IMR-90 (cell line): ENCODE measurements at regions not wholly inside any gene's neighbourhood (a gene's known extent, or its start where the extent isn't known, plus 50 kb on each side); places are given as distances from the start of the nearest gene placed in this dataset.

Experiments
- ATAC-seq: fragments of 200-7000 bp; cut with Tn5 transposase; 2 replicates; pipeline ENCODE4 v1.9.1; 2020; ENCODE audit warnings: low read depth, mild to moderate bottlenecking, moderate library complexity
- BruUV-seq: library from RNA; stranded (reverse); fragments of 400-500 nt; replicated peaks from 2 replicates; lab custom pipeline; 2021; lab: Mats Ljungman, UMichigan
- CTCF ChIA-PET: fragments of 300-600 bp; formaldehyde crosslinking; extraction: SDS; loops from one replicate; lab custom pipeline; 2021; ENCODE audit warnings: antibody characterized with exemption; lab: Yijun Ruan, JAX
- POLR2A ChIA-PET: fragments of 300-600 bp; sonication (Branson Sonifier 250); formaldehyde crosslinking; loops from one replicate; lab custom pipeline; 2022; ENCODE audit warnings: antibody characterized with exemption; ENCODE audit not compliant: unreplicated experiment; lab: Charles Lee
- DNase-seq: peaks from one replicate; pipeline ENCODE4 v3.0.0; 2013
- H2AFZ ChIP-seq: replicated peaks from 2 replicates; pipeline ENCODE3; 2013; ENCODE audit warnings: low read length, mild to moderate bottlenecking; ENCODE audit not compliant: poor library complexity
- H2AK5ac ChIP-seq: 2 replicates; pipeline ENCODE4 v1.6.1; 2013; ENCODE audit warnings: low read depth, low read length, inconsistent platforms
- H2AK9ac ChIP-seq: replicated peaks from 2 replicates; pipeline ENCODE3; 2013; ENCODE audit warnings: mild to moderate bottlenecking, low read depth, low read length, moderate library complexity; ENCODE audit not compliant: poor library complexity
- H2BK120ac ChIP-seq: 2 replicates; pipeline ENCODE4 v1.6.1; 2013; ENCODE audit warnings: low read depth, low read length, inconsistent platforms
- H2BK15ac ChIP-seq: 3 replicates; pipeline ENCODE4 v1.6.1; 2013; ENCODE audit warnings: low read depth, low read length, inconsistent platforms
- H2BK20ac ChIP-seq: 2 replicates; pipeline ENCODE4 v1.6.1; 2013; ENCODE audit warnings: low read depth, mild to moderate bottlenecking, inconsistent platforms, low read length, moderate library complexity
- H2BK5ac ChIP-seq: 2 replicates; pipeline ENCODE4 v1.6.1; 2013; ENCODE audit warnings: mild to moderate bottlenecking, low read depth, low read length, inconsistent platforms; ENCODE audit not compliant: poor library complexity, severe bottlenecking
- H3K14ac ChIP-seq: replicated peaks from 2 replicates; pipeline ENCODE4 v1.6.1; 2013; ENCODE audit warnings: low read depth, low read length, inconsistent platforms
- H3K18ac ChIP-seq: 2 replicates; pipeline ENCODE4 v1.6.1; 2013; ENCODE audit warnings: low read depth, low read length, control low read depth
- H3K23ac ChIP-seq: 2 replicates; pipeline ENCODE4 v1.6.1; 2013; ENCODE audit warnings: low read depth, low read length, inconsistent platforms
- H3K27ac ChIP-seq: 2 replicates; pipeline ENCODE4 v1.5.1; 2013; ENCODE audit warnings: mild to moderate bottlenecking, control low read depth, low read length; ENCODE audit not compliant: insufficient read depth
- H3K27me3 ChIP-seq: 2 replicates; pipeline ENCODE4 v1.6.1; 2013; ENCODE audit warnings: low read length; ENCODE audit not compliant: control insufficient read depth, insufficient read depth
- H3K36me3 ChIP-seq: 2 replicates; pipeline ENCODE4 v1.6.1; 2013; ENCODE audit warnings: low read length, mixed read lengths; ENCODE audit not compliant: control insufficient read depth, insufficient read depth
- H3K4ac ChIP-seq: 2 replicates; pipeline ENCODE4 v1.6.1; 2013; ENCODE audit warnings: low read depth, low read length, inconsistent platforms
- H3K4me1 ChIP-seq: 2 replicates; pipeline ENCODE4 v1.6.1; 2013; ENCODE audit warnings: low read length, mixed read lengths; ENCODE audit not compliant: control insufficient read depth, insufficient read depth
- H3K4me2 ChIP-seq: 2 replicates; pipeline ENCODE4 v1.6.1; 2013; ENCODE audit warnings: low read depth, mild to moderate bottlenecking, control low read depth, low read length, moderate library complexity
- H3K4me3 ChIP-seq: 2 replicates; pipeline ENCODE4 v1.5.1; 2013; ENCODE audit warnings: low read depth, mild to moderate bottlenecking, control low read depth, low read length, moderate library complexity; ENCODE audit not compliant: insufficient read depth
- H3K56ac ChIP-seq: 2 replicates; pipeline ENCODE4 v1.6.1; 2013; ENCODE audit warnings: low read length, inconsistent platforms; ENCODE audit not compliant: insufficient read depth; ENCODE audit errors: extremely low read depth
- H3K79me1 ChIP-seq, 2 experiments: 2 replicates each; pipeline ENCODE4 v1.6.1; 2013; ENCODE audit warnings: low read length in 2 of 2, inconsistent platforms in 1 of 2, low read depth in 1 of 2
- H3K9ac ChIP-seq: 2 replicates; pipeline ENCODE4 v1.6.1; 2013; ENCODE audit warnings: low read depth, low read length, control low read depth
- H3K9me1 ChIP-seq: 2 replicates; pipeline ENCODE4 v1.6.1; 2013; ENCODE audit warnings: low read length, inconsistent platforms; ENCODE audit not compliant: insufficient read depth
- H3K9me3 ChIP-seq: 2 replicates; pipeline ENCODE4 v1.6.1; 2013; ENCODE audit warnings: low read length; ENCODE audit not compliant: control insufficient read depth, insufficient read depth
- H4K20me1 ChIP-seq: 2 replicates; pipeline ENCODE4 v1.6.1; 2013; ENCODE audit warnings: low read length, inconsistent platforms; ENCODE audit not compliant: insufficient read depth
- H4K5ac ChIP-seq: 2 replicates; pipeline ENCODE4 v1.6.1; 2013; ENCODE audit warnings: mild to moderate bottlenecking, low read depth, low read length, control low read depth
- H4K8ac ChIP-seq, 2 experiments: 2 replicates each; pipeline ENCODE4 v1.6.1; 2013; ENCODE audit warnings: low read depth in 2 of 2, low read length in 2 of 2, control low read depth in 1 of 2, inconsistent platforms in 1 of 2
- H4K91ac ChIP-seq: 2 replicates; pipeline ENCODE4 v1.6.1; 2013; ENCODE audit warnings: low read depth, low read length, inconsistent platforms; ENCODE audit not compliant: insufficient read depth
- BHLHE40 ChIP-seq: fragments of 150-350 bp; IDR thresholded peaks from 2 replicates; pipeline ENCODE4 v1.6.1; 2016; ENCODE audit warnings: mild to moderate bottlenecking, low read depth, low read length
- CEBPB ChIP-seq: IDR thresholded peaks from 2 replicates; pipeline ENCODE4 v1.6.1; 2012; ENCODE audit warnings: low read depth, low read length, improper control_type of control experiment
- CHD1 ChIP-seq: IDR thresholded peaks from 2 replicates; pipeline ENCODE4 v1.6.1; 2012; ENCODE audit warnings: low read depth, low read length, improper control_type of control experiment
- FOS ChIP-seq: fragments of 150-350 bp; IDR thresholded peaks from 2 replicates; pipeline ENCODE4 v1.6.1; 2016; ENCODE audit warnings: low read depth, low read length
- MAFK ChIP-seq: IDR thresholded peaks from 2 replicates; pipeline ENCODE4 v1.6.1; 2012; ENCODE audit warnings: low read depth, low read length, improper control_type of control experiment
- MAZ ChIP-seq: IDR thresholded peaks from 2 replicates; pipeline ENCODE4 v1.6.1; 2012; ENCODE audit warnings: low read depth, mild to moderate bottlenecking, low read length, improper control_type of control experiment, moderate library complexity, borderline replicate concordance
- MXI1 ChIP-seq: IDR thresholded peaks from 2 replicates; pipeline ENCODE4 v1.6.1; 2012; ENCODE audit warnings: low read depth, mild to moderate bottlenecking, low read length, moderate library complexity, borderline replicate concordance
- NFE2L2 ChIP-seq: fragments of 150-350 bp; IDR thresholded peaks from 2 replicates; pipeline ENCODE4 v1.6.1; 2016; ENCODE audit warnings: low read depth, mild to moderate bottlenecking, low read length
- POLR2A ChIP-seq: IDR thresholded peaks from 2 replicates; pipeline ENCODE4 v1.6.1; 2012; ENCODE audit warnings: mild to moderate bottlenecking, low read depth, low read length
- RFX5 ChIP-seq: IDR thresholded peaks from 2 replicates; pipeline ENCODE4 v1.8.0; 2012; ENCODE audit warnings: low read depth, mild to moderate bottlenecking, low read length, moderate library complexity
- SMC3 ChIP-seq: fragments of 150-350 bp; IDR thresholded peaks from 2 replicates; pipeline ENCODE4 v1.6.1; 2016; ENCODE audit warnings: low read depth, mild to moderate bottlenecking, antibody characterized with exemption, low read length, moderate library complexity
- WGBS, 2 experiments: methylation state at CpG; one replicate each; pipeline versions ENCODE4 v1.1.5 to v1.1.7; 2013; ENCODE audit warnings: missing lambda C conversion rate in 2 of 2; ENCODE audit not compliant: insufficient read length in 1 of 2; ENCODE audit errors: extremely low coverage in 2 of 2; 5-methylcytosine and 5-hydroxymethylcytosine counted together
- dilution Hi-C: fragments of 300-500 bp; cut with HindIII; formaldehyde crosslinking; loops from one replicate; pipeline ENCODE4 v1.14.3; 2018; ENCODE audit warnings: low sequenced_read_pairs; ENCODE audit not compliant: unreplicated experiment
- in situ Hi-C: fragments of 300-500 bp; cut with MboI; formaldehyde crosslinking; loops from 3 replicates; pipeline ENCODE4 v1.14.3; 2019; ENCODE audit warnings: low sequenced_read_pairs, inconsistent platforms, mixed read lengths
- intact Hi-C: fragments of 100-400 bp; cut with micrococcal nuclease; formaldehyde crosslinking; loops from 2 replicates; pipeline ENCODE4 v1.10.0; 2022
- TF ChIP-seq, protein P1 (sequence below): fragments of 150-350 bp; IDR thresholded peaks from 2 replicates; pipeline ENCODE4 v1.6.1; 2016; ENCODE audit warnings: low read depth, mild to moderate bottlenecking, low read length, moderate library complexity, borderline replicate concordance
- TF ChIP-seq, protein P2 (sequence below): conservative IDR thresholded peaks from 2 replicates; pipeline ENCODE4 v1.5.1; 2012; ENCODE audit warnings: mild to moderate bottlenecking, low read depth, low read length, improper control_type of control experiment

GRCh38 chr2:33706410-33706809 is 107.3 kb upstream of the FAM98A start:
- dilution Hi-C loops, result no loop called here

More at GRCh38 chr2:33706410-33706809, 107.3 kb upstream of the FAM98A start:
- H3K4me3 ChIP-seq, result no peak overlapping the region
- H3K4ac ChIP-seq, result no peak overlapping the region
- H4K8ac ChIP-seq, result no peak overlapping the region
- H2BK15ac ChIP-seq, result no peak overlapping the region
- no peak for DNase-seq
- H3K23ac ChIP-seq, result no peak overlapping the region
- POLR2A ChIA-PET, result no interaction called here
- no peak overlapping the region for H2AK9ac ChIP-seq
- H3K36me3 ChIP-seq, result no peaks in the 10 kb centered on the region
- no peak for ATAC-seq
- no peak overlapping the region for H3K56ac ChIP-seq
- TF ChIP-seq MAZ, result no peak
- no peak for TF ChIP-seq MXI1
- no peak for TF ChIP-seq FOS
- TF ChIP-seq, protein P1, sequence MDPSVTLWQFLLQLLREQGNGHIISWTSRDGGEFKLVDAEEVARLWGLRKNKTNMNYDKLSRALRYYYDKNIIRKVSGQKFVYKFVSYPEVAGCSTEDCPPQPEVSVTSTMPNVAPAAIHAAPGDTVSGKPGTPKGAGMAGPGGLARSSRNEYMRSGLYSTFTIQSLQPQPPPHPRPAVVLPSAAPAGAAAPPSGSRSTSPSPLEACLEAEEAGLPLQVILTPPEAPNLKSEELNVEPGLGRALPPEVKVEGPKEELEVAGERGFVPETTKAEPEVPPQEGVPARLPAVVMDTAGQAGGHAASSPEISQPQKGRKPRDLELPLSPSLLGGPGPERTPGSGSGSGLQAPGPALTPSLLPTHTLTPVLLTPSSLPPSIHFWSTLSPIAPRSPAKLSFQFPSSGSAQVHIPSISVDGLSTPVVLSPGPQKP, result no peak
- TF ChIP-seq CEBPB, result no peak
- TF ChIP-seq CHD1, result no peak
- no peak for TF ChIP-seq RFX5
- no peak for TF ChIP-seq NFE2L2
- no peak for TF ChIP-seq POLR2A
- no peak for TF ChIP-seq MAFK
- no peak for TF ChIP-seq SMC3
- TF ChIP-seq BHLHE40, result no peak
- TF ChIP-seq, protein P2, sequence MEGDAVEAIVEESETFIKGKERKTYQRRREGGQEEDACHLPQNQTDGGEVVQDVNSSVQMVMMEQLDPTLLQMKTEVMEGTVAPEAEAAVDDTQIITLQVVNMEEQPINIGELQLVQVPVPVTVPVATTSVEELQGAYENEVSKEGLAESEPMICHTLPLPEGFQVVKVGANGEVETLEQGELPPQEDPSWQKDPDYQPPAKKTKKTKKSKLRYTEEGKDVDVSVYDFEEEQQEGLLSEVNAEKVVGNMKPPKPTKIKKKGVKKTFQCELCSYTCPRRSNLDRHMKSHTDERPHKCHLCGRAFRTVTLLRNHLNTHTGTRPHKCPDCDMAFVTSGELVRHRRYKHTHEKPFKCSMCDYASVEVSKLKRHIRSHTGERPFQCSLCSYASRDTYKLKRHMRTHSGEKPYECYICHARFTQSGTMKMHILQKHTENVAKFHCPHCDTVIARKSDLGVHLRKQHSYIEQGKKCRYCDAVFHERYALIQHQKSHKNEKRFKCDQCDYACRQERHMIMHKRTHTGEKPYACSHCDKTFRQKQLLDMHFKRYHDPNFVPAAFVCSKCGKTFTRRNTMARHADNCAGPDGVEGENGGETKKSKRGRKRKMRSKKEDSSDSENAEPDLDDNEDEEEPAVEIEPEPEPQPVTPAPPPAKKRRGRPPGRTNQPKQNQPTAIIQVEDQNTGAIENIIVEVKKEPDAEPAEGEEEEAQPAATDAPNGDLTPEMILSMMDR, result no peak
- intact Hi-C loops (no loop called here), in situ Hi-C loops (no loop called here)
- H3K79me1 ChIP-seq, result no peaks in the 10 kb centered on the region
- H2BK5ac ChIP-seq, result no peak overlapping the region
- H3K9me1 ChIP-seq, result no peaks in the 10 kb centered on the region
- no peaks in the 10 kb centered on the region for H4K20me1 ChIP-seq
- no peak overlapping the region for H4K5ac ChIP-seq
- H3K14ac ChIP-seq, result no peak overlapping the region
- no peak overlapping the region for H4K91ac ChIP-seq
- H3K18ac ChIP-seq, result no peak overlapping the region
- no peaks in the 10 kb centered on the region for H3K27me3 ChIP-seq
- H2BK120ac ChIP-seq, result no peak overlapping the region
- H3K27ac ChIP-seq, result no peak overlapping the region
- no peaks in the 10 kb centered on the region for H3K9me3 ChIP-seq
- no peak overlapping the region for H2BK20ac ChIP-seq
- no peak overlapping the region for H2AFZ ChIP-seq
- no CpG with 5 or more reads among the region's 8 CpGs for WGBS, 2 experiments
- CTCF ChIA-PET, result no interaction called here
- no peak overlapping the region for H3K9ac ChIP-seq
- BruUV-seq, result no TSS peak
- no peak overlapping the region for H2AK5ac ChIP-seq
- peaks cover 3% of the 10 kb centered on the region; the same call in 1 of the 2 replicates for H3K4me1 ChIP-seq
- no peak overlapping the region for H3K4me2 ChIP-seq
